Cardiac muscle cell (in vitro differentiated cells and primary cell): ENCODE measurements at regions not wholly inside any gene's neighbourhood (a gene's known extent, or its start where the extent isn't known, plus 50 kb on each side); places are given as distances from the start of the nearest gene placed in this dataset.

Experiments used
- DNase-seq, 2 donors: peaks; one replicate each; pipeline versions ENCODE4 v3.0.0 to v3.0.0-alpha.2; 2010 to 2017; ENCODE audit warnings: low read depth in 1 of 2, low spot score in 1 of 2
- H3K27ac ChIP-seq: fragments of 200-600 bp; sonication (generic); 2 replicates; pipeline ENCODE4 v1.5.1; 2016
- H3K27me3 ChIP-seq: fragments of 200-600 bp; sonication (generic); 2 replicates; pipeline ENCODE4 v1.6.0; 2016; ENCODE audit warnings: control low read depth
- H3K36me3 ChIP-seq: fragments of 200-600 bp; sonication (generic); 2 replicates; pipeline ENCODE4 v1.5.1; 2016; ENCODE audit warnings: control low read depth
- H3K4me1 ChIP-seq: fragments of 200-600 bp; sonication (generic); 2 replicates; pipeline ENCODE4 v1.8.1; 2017; ENCODE audit warnings: low read depth, mild to moderate bottlenecking, mixed run types
- H3K4me3 ChIP-seq: fragments of 200-600 bp; sonication (generic); 2 replicates; pipeline ENCODE4 v1.5.1; 2016; ENCODE audit warnings: mild to moderate bottlenecking
- H3K9me3 ChIP-seq: fragments of 200-600 bp; sonication (generic); 2 replicates; pipeline ENCODE4 v1.5.1; 2017; ENCODE audit warnings: low read depth, mild to moderate bottlenecking, control low read depth
- CTCF ChIP-seq: IDR thresholded peaks from 2 replicates; pipeline ENCODE4 v1.5.1; 2012; ENCODE audit warnings: low read depth, mild to moderate bottlenecking, low read length

GRCh38 chr19:28405346-28405742, 807.6 kb downstream of the UQCRFS1 start:
- no peaks in the 10 kb centered on the region for H3K9me3 ChIP-seq
- no peaks in the 10 kb centered on the region for H3K36me3 ChIP-seq
- DNase-seq = no peak
- no peak overlapping the region for H3K27ac ChIP-seq
- no peak for TF ChIP-seq CTCF
- H3K4me3 ChIP-seq = no peak overlapping the region
- H3K27me3 ChIP-seq = peaks cover 4% of the 10 kb centered on the region
- peaks cover 14% of the 10 kb centered on the region for H3K4me1 ChIP-seq

- no peak for DNase-seq
- H3K4me3 ChIP-seq = no peak overlapping the region
- peaks cover 4% of the 10 kb centered on the region for H3K27me3 ChIP-seq
- TF ChIP-seq CTCF = no peak
- no peaks in the 10 kb centered on the region for H3K36me3 ChIP-seq
- H3K4me1 ChIP-seq = peaks cover 14% of the 10 kb centered on the region
- H3K27ac ChIP-seq = no peak overlapping the region
- no peaks in the 10 kb centered on the region for H3K9me3 ChIP-seq
Observed at GRCh38 chr19:28404472-28404871, 808.5 kb downstream of the UQCRFS1 start.

- no peak overlapping the region for H3K4me3 ChIP-seq
- H3K27me3 ChIP-seq = peaks cover 4% of the 10 kb centered on the region
- H3K36me3 ChIP-seq = no peaks in the 10 kb centered on the region
- H3K4me1 ChIP-seq = peaks cover 14% of the 10 kb centered on the region
- H3K27ac ChIP-seq = no peak overlapping the region
- H3K9me3 ChIP-seq = no peaks in the 10 kb centered on the region
- no peak for TF ChIP-seq CTCF
- no peak for DNase-seq
Observed at GRCh38 chr19:28403690-28404089, 809.3 kb downstream of the UQCRFS1 start.

GRCh38 chr19:28402701-28403290, 810.2 kb downstream of the UQCRFS1 start:
- H3K27ac ChIP-seq = no peak overlapping the region
- H3K4me3 ChIP-seq = no peak overlapping the region
- DNase-seq = no peak
- peaks cover 4% of the 10 kb centered on the region for H3K27me3 ChIP-seq
- no peak for TF ChIP-seq CTCF
- no peaks in the 10 kb centered on the region for H3K9me3 ChIP-seq
- H3K36me3 ChIP-seq = no peaks in the 10 kb centered on the region
- peaks cover 14% of the 10 kb centered on the region for H3K4me1 ChIP-seq

- no peaks in the 10 kb centered on the region for H3K36me3 ChIP-seq
- H3K27ac ChIP-seq = no peak overlapping the region
- no peak for TF ChIP-seq CTCF
- H3K4me1 ChIP-seq = peaks cover 12% of the 10 kb centered on the region
- no peak for DNase-seq
- H3K9me3 ChIP-seq = no peaks in the 10 kb centered on the region
- peaks cover 4% of the 10 kb centered on the region for H3K27me3 ChIP-seq
- no peak overlapping the region for H3K4me3 ChIP-seq
Observed at GRCh38 chr19:28401739-28402424, 811.1 kb downstream of the UQCRFS1 start.
